Trophoblast cell (in vitro differentiated cells and primary cell): ENCODE measurements at regions not wholly inside any gene's neighbourhood (a gene's known extent, or its start where the extent isn't known, plus 50 kb on each side); places are given as distances from the start of the nearest gene placed in this dataset.

Source experiments
- DNase-seq, 2 donors: peaks; one replicate each; pipeline ENCODE4 v3.0.0-alpha.2; 2016
- H2AFZ ChIP-seq: 2 replicates; pipeline ENCODE4 v1.6.1; 2013; ENCODE audit warnings: low read length, moderate library complexity, mild to moderate bottlenecking; ENCODE audit not compliant: insufficient read depth, poor library complexity
- H2AK5ac ChIP-seq: 2 replicates; pipeline ENCODE4 v1.6.1; 2013; ENCODE audit warnings: mild to moderate bottlenecking, low read length
- H2BK120ac ChIP-seq: 2 replicates; pipeline ENCODE4 v1.6.1; 2013; ENCODE audit warnings: low read length, mild to moderate bottlenecking, moderate library complexity; ENCODE audit not compliant: insufficient read depth, poor library complexity
- H2BK12ac ChIP-seq: 2 replicates; pipeline ENCODE4 v1.6.1; 2013; ENCODE audit warnings: mild to moderate bottlenecking, low read length, moderate library complexity
- H2BK5ac ChIP-seq: 2 replicates; pipeline ENCODE4 v1.6.1; 2013; ENCODE audit warnings: low read length, low read depth, moderate library complexity, mild to moderate bottlenecking; ENCODE audit not compliant: poor library complexity
- H3K14ac ChIP-seq: 2 replicates; pipeline ENCODE4 v1.6.1; 2013; ENCODE audit warnings: mild to moderate bottlenecking, low read length
- H3K18ac ChIP-seq: 2 replicates; pipeline ENCODE4 v1.6.1; 2013; ENCODE audit warnings: mild to moderate bottlenecking, low read length
- H3K23ac ChIP-seq: 2 replicates; pipeline ENCODE4 v1.6.1; 2013; ENCODE audit warnings: low read length
- H3K27ac ChIP-seq: 2 replicates; pipeline ENCODE4 v1.5.1; 2013; ENCODE audit warnings: low read depth, mild to moderate bottlenecking, inconsistent platforms, low read length, moderate library complexity
- H3K27me3 ChIP-seq: 2 replicates; pipeline ENCODE4 v1.6.1; 2013; ENCODE audit warnings: inconsistent platforms, mild to moderate bottlenecking, low read length, moderate library complexity; ENCODE audit not compliant: insufficient read depth
- H3K36me3 ChIP-seq, 2 experiments: 1 replicate in 1 of 2; 2 replicates in 1 of 2; pipeline ENCODE4 v1.6.1; 2013; ENCODE audit warnings: low read length in 2 of 2, mild to moderate bottlenecking in 2 of 2, moderate library complexity in 1 of 2; ENCODE audit not compliant: insufficient read depth in 2 of 2, control insufficient read depth in 1 of 2
- H3K4ac ChIP-seq: 2 replicates; pipeline ENCODE4 v1.6.1; 2013; ENCODE audit warnings: low read depth, mild to moderate bottlenecking, low read length, moderate library complexity
- H3K4me1 ChIP-seq, 2 experiments: 1 replicate in 1 of 2; 2 replicates in 1 of 2; pipeline ENCODE4 v1.6.1; 2013; ENCODE audit warnings: low read length in 2 of 2, mild to moderate bottlenecking in 2 of 2, moderate library complexity in 1 of 2; ENCODE audit not compliant: insufficient read depth in 2 of 2, control insufficient read depth in 1 of 2
- H3K4me2 ChIP-seq: 2 replicates; pipeline ENCODE4 v1.6.1; 2013; ENCODE audit warnings: inconsistent platforms, mild to moderate bottlenecking, low read length, moderate library complexity
- H3K4me3 ChIP-seq: 2 replicates; pipeline ENCODE4 v1.5.1; 2013; ENCODE audit warnings: mild to moderate bottlenecking, low read depth, low read length, inconsistent platforms
- H3K79me1 ChIP-seq: one replicate; pipeline ENCODE4 v1.6.1; 2013; ENCODE audit warnings: low read length
- H3K79me2 ChIP-seq: 2 replicates; pipeline ENCODE4 v1.6.1; 2013; ENCODE audit warnings: low read length, mild to moderate bottlenecking; ENCODE audit not compliant: control insufficient read depth, insufficient read depth, poor library complexity
- H3K9ac ChIP-seq: 2 replicates; pipeline ENCODE4 v1.6.1; 2013; ENCODE audit warnings: mild to moderate bottlenecking, low read length
- H3K9me3 ChIP-seq: 2 replicates; pipeline ENCODE4 v1.6.1; 2013; ENCODE audit warnings: low read depth, mild to moderate bottlenecking, control low read depth, inconsistent platforms, low read length; ENCODE audit not compliant: insufficient read depth
- H4K12ac ChIP-seq: 2 replicates; pipeline ENCODE4 v1.6.1; 2013; ENCODE audit warnings: low read depth, mild to moderate bottlenecking, low read length, moderate library complexity
- H4K8ac ChIP-seq: 2 replicates; pipeline ENCODE4 v1.6.1; 2013; ENCODE audit warnings: low read depth, mild to moderate bottlenecking, low read length, moderate library complexity
- H4K91ac ChIP-seq: one replicate; pipeline ENCODE4 v1.6.1; 2013; ENCODE audit warnings: low read depth, mild to moderate bottlenecking, low read length, moderate library complexity
- WGBS: extraction: QIAGEN DNeasy Blood & Tissue Kit; methylation state at CpG from one replicate; pipeline ENCODE4 v1.1.7; 2013; ENCODE audit warnings: missing lambda C conversion rate; ENCODE audit not compliant: insufficient read length, insufficient coverage; ENCODE audit errors: extremely low coverage; 5-methylcytosine and 5-hydroxymethylcytosine counted together

GRCh38 chr5:4627131-4627530 lies 513.0 kb upstream of the ADAMTS16 start:
- DNase-seq, result no peak
- H3K27me3 ChIP-seq, result no peaks in the 10 kb centered on the region
- no peaks in the 10 kb centered on the region for H3K4me1 ChIP-seq
- H2AFZ ChIP-seq, result no peak overlapping the region
- H4K91ac ChIP-seq, result no peak overlapping the region
- no peak overlapping the region for H2BK120ac ChIP-seq
- no peak overlapping the region for H3K18ac ChIP-seq
- H4K12ac ChIP-seq, result no peak overlapping the region
- H3K14ac ChIP-seq, result no peak overlapping the region
- no peak overlapping the region for H2AK5ac ChIP-seq
- H3K4ac ChIP-seq, result no peak overlapping the region
- no CpG with 5 or more reads among the region's 3 CpGs for WGBS
- H3K23ac ChIP-seq, result no peak overlapping the region
- H3K36me3 ChIP-seq, result no peaks in the 10 kb centered on the region
- no peak overlapping the region for H3K27ac ChIP-seq
- H3K9me3 ChIP-seq, result no peaks in the 10 kb centered on the region
- no peak overlapping the region for H4K8ac ChIP-seq
- H3K4me2 ChIP-seq, result no peak overlapping the region
- H2BK12ac ChIP-seq, result no peak overlapping the region
- no peak overlapping the region for H2BK5ac ChIP-seq
- H3K79me2 ChIP-seq, result no peaks in the 10 kb centered on the region
- no peaks in the 10 kb centered on the region for H3K79me1 ChIP-seq
- H3K9ac ChIP-seq, result no peak overlapping the region
- no peak overlapping the region for H3K4me3 ChIP-seq

DNA sequence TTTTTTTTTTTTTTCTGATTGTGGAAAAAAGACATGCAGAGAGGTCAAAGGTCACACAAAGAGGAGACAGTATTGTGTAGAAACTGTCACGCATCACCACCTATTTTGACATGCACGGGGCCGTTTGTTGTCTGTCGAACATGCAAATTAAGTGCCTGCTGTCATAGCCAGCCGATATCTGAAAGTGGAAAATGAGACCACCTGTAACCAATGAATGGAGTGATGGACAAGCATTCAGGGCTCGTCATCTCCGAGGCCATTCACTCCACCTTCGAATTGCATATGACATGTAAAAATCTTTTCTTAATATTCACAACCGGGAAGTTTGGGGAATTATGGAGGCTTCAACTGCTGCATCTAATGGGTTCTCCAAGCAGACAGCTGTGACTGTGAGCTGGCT lies 512.2 kb upstream of the ADAMTS16 start:
- no peak overlapping the region for H2BK5ac ChIP-seq
- H2BK120ac ChIP-seq, result no peak overlapping the region
- no peaks in the 10 kb centered on the region for H3K9me3 ChIP-seq
- H2AFZ ChIP-seq, result no peak overlapping the region
- no peak overlapping the region for H2AK5ac ChIP-seq
- WGBS, result no CpG with 5 or more reads among the region's 9 CpGs
- H3K79me1 ChIP-seq, result no peaks in the 10 kb centered on the region
- H3K4ac ChIP-seq, result no peak overlapping the region
- no peak overlapping the region for H3K18ac ChIP-seq
- H3K4me1 ChIP-seq, result no peaks in the 10 kb centered on the region
- H3K4me2 ChIP-seq, result no peak overlapping the region
- H3K36me3 ChIP-seq, result no peaks in the 10 kb centered on the region
- H3K14ac ChIP-seq, result no peak overlapping the region
- no peak overlapping the region for H4K12ac ChIP-seq
- H2BK12ac ChIP-seq, result no peak overlapping the region
- H3K27ac ChIP-seq, result no peak overlapping the region
- H3K27me3 ChIP-seq, result no peaks in the 10 kb centered on the region
- H3K4me3 ChIP-seq, result no peak overlapping the region
- H4K8ac ChIP-seq, result no peak overlapping the region
- H3K79me2 ChIP-seq, result no peaks in the 10 kb centered on the region
- no peak for DNase-seq
- no peak overlapping the region for H3K23ac ChIP-seq
- no peak overlapping the region for H4K91ac ChIP-seq
- H3K9ac ChIP-seq, result no peak overlapping the region

GRCh38 chr5:4628645-4629385 lies 511.3 kb upstream of the ADAMTS16 start:
- no peak overlapping the region for H3K27ac ChIP-seq
- H3K9me3 ChIP-seq, result no peaks in the 10 kb centered on the region
- H3K79me2 ChIP-seq, result no peaks in the 10 kb centered on the region
- no peak overlapping the region for H4K12ac ChIP-seq
- no peak overlapping the region for H3K4me3 ChIP-seq
- H3K36me3 ChIP-seq, result no peaks in the 10 kb centered on the region
- no peak overlapping the region for H3K4me2 ChIP-seq
- H3K27me3 ChIP-seq, result no peaks in the 10 kb centered on the region
- no peak for DNase-seq
- H3K18ac ChIP-seq, result no peak overlapping the region
- no CpG with 5 or more reads among the region's 14 CpGs for WGBS
- no peaks in the 10 kb centered on the region for H3K79me1 ChIP-seq
- no peak overlapping the region for H2BK5ac ChIP-seq
- no peak overlapping the region for H2AK5ac ChIP-seq
- H3K9ac ChIP-seq, result no peak overlapping the region
- H2BK120ac ChIP-seq, result no peak overlapping the region
- H2AFZ ChIP-seq, result no peak overlapping the region
- no peak overlapping the region for H2BK12ac ChIP-seq
- H3K4ac ChIP-seq, result no peak overlapping the region
- H3K4me1 ChIP-seq, result no peaks in the 10 kb centered on the region
- H4K91ac ChIP-seq, result no peak overlapping the region
- no peak overlapping the region for H3K14ac ChIP-seq
- no peak overlapping the region for H3K23ac ChIP-seq
- no peak overlapping the region for H4K8ac ChIP-seq

DNA sequence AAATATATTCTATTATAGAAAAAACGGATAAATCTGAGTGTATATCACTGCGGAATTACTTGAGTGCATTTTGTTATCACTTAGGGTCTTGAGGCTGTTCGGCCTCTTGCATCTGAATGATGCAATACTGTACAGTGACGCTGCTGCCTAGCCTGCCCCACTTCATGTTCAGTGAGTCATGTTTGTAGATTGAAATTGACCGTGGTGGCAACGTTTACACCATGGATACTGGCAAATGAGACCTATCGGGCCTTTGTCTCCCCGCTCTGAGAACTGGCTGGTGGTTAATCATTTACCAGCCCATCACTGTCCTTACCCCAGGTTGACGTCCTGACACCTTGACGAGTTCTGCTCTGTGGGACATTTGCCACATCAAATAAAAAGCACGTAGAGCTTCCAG lies 510.1 kb upstream of the ADAMTS16 start:
- H3K27ac ChIP-seq, result no peak overlapping the region
- no peak overlapping the region for H2AK5ac ChIP-seq
- no peaks in the 10 kb centered on the region for H3K4me1 ChIP-seq
- no peak overlapping the region for H3K14ac ChIP-seq
- H3K9me3 ChIP-seq, result no peaks in the 10 kb centered on the region
- no peak overlapping the region for H2BK12ac ChIP-seq
- H2BK120ac ChIP-seq, result no peak overlapping the region
- no peaks in the 10 kb centered on the region for H3K79me2 ChIP-seq
- H3K23ac ChIP-seq, result no peak overlapping the region
- no CpG with 5 or more reads among the region's 11 CpGs for WGBS
- H2AFZ ChIP-seq, result no peak overlapping the region
- no peak overlapping the region for H3K9ac ChIP-seq
- no peaks in the 10 kb centered on the region for H3K79me1 ChIP-seq
- H3K4me2 ChIP-seq, result no peak overlapping the region
- H4K8ac ChIP-seq, result no peak overlapping the region
- no peak overlapping the region for H3K4me3 ChIP-seq
- no peak overlapping the region for H4K12ac ChIP-seq
- H4K91ac ChIP-seq, result no peak overlapping the region
- no peak overlapping the region for H3K4ac ChIP-seq
- H3K18ac ChIP-seq, result no peak overlapping the region
- no peak overlapping the region for H2BK5ac ChIP-seq
- H3K27me3 ChIP-seq, result no peaks in the 10 kb centered on the region
- DNase-seq, result no peak
- no peaks in the 10 kb centered on the region for H3K36me3 ChIP-seq
